ENCODE measurements at regions not wholly inside any gene's neighbourhood (a gene's known extent, or its start where the extent isn't known, plus 50 kb on each side); places are given as distances from the start of the nearest gene placed in this dataset.

- H3K27ac ChIP-seq = no peak overlapping the region
- TF ChIP-seq CTCF (conservative IDR thresholded peaks at IDR 0.05) (no peak), ZFX (IDR thresholded peaks at IDR 0.05) (no peak)
Measured at GRCh38 chr16:9188721-9189120, 97.3 kb downstream of the HAPSTR1 start.

DNA sequence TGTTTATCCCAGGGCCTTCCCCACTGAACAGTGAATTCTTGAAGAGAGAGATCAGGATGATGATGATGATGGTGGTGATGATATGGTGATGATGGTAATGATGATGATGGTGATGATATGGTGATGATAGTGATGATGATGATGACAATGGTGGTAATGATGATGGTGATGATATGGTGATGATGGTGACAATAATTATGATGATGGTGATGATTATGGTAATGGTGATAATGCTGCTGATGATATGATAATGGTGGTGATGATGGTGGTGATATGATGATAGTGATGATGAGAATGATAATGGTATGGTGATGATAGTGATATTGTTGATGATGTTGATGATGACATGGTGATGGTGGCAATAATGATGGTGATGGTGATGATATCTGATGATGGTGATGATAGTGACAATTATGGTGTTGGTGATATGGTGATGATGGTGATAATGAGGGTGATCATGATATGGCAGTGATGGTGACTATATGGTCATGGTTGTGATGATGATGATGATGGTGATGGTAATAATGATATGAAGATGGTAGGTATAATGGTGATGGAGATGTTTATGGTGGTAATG, 99.9 kb downstream of the HAPSTR1 start:
- no peak overlapping the region for H3K27ac ChIP-seq

GRCh38 chr16:9192746-9193145, 101.3 kb downstream of the HAPSTR1 start:
- TF ChIP-seq ZFX (IDR thresholded peaks at IDR 0.05) = no peak
- TF ChIP-seq CTCF (conservative IDR thresholded peaks at IDR 0.05) = no peak
- H3K27ac ChIP-seq = no peak overlapping the region

More for the DNA sequence above, 99.9 kb downstream of the HAPSTR1 start:
- no peak for TF ChIP-seq ZFX (IDR thresholded peaks at IDR 0.05)
- TF ChIP-seq CTCF (conservative IDR thresholded peaks at IDR 0.05) = no peak

DNA sequence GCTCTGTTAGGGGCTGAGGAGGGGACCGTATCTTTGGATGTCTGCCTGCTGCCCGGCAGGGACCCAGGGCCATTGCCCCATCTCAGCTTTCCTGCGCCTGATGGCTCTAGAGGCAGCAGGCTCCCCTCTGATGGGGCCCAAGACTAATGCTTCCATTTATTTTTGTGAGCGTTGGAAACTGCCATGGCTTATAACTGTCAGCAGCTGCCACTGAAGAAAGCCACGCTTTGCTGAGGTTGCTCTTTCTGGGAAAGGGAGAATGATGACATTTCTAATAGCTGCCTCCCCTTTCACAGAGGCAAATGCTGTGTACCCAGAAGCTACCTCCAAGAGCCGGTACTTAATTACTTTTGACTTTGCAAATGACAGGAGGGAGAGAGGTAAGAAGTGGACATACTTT, 103.8 kb downstream of the HAPSTR1 start:
- TF ChIP-seq CTCF (conservative IDR thresholded peaks at IDR 0.05) = no peak
- TF ChIP-seq ZFX (IDR thresholded peaks at IDR 0.05) = no peak
- no peak overlapping the region for H3K27ac ChIP-seq

- TF ChIP-seq ZFX (IDR thresholded peaks at IDR 0.05) (no peak), CTCF (conservative IDR thresholded peaks at IDR 0.05) (no peak)
- no peak overlapping the region for H3K27ac ChIP-seq
Measured at GRCh38 chr16:9197957-9198661, 106.7 kb downstream of the HAPSTR1 start.

- TF ChIP-seq CTCF (conservative IDR thresholded peaks at IDR 0.05) (no peak), ZFX (IDR thresholded peaks at IDR 0.05) (no peak)
- H3K27ac ChIP-seq = no peak overlapping the region
Measured at GRCh38 chr16:9199311-9199710, 107.9 kb downstream of the HAPSTR1 start.

DNA sequence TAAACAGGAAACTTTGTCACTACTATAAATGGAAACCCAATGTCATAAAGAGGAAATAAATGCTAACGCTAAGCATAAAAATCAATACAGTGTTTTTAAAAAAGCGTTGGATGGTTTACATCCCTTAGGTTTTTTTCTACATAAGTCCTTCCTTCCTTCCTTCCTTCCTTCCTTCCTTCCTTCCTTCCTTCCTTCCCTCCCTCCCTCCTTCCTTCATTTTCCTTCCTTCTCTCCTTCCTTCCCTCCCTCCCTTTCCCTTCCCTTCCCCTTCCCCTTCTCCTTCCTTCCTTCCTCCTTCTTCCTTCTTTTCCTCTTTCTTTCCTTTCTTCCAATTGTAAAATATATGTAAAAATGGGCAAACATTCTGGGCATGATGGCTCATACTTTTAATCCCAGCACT, 108.3 kb downstream of the HAPSTR1 start:
- no peak for TF ChIP-seq CTCF (conservative IDR thresholded peaks at IDR 0.05)
- TF ChIP-seq ZFX (IDR thresholded peaks at IDR 0.05) = no peak
- H3K27ac ChIP-seq = no peak overlapping the region

Data from C4-2B (cell line).